Fibroblast of the aortic adventitia (primary cell): ENCODE measurements at regions not wholly inside any gene's neighbourhood (a gene's known extent, or its start where the extent isn't known, plus 50 kb on each side); places are given as distances from the start of the nearest gene placed in this dataset.

Experiments
- DNase-seq: peaks from one replicate; pipeline ENCODE4 v3.0.0-alpha.2; 2010; ENCODE audit warnings: low read depth
- H3K4me3 ChIP-seq: 2 replicates; pipeline ENCODE4 v1.5.1; 2011; ENCODE audit warnings: low read depth, mild to moderate bottlenecking, control low read depth, low read length, moderate library complexity
- TF ChIP-seq, protein P1 (sequence below): IDR thresholded peaks from 2 replicates; pipeline ENCODE4 v1.5.1; 2011; ENCODE audit warnings: mild to moderate bottlenecking, low read length, control low read depth, inconsistent platforms; ENCODE audit not compliant: insufficient read depth

DNA sequence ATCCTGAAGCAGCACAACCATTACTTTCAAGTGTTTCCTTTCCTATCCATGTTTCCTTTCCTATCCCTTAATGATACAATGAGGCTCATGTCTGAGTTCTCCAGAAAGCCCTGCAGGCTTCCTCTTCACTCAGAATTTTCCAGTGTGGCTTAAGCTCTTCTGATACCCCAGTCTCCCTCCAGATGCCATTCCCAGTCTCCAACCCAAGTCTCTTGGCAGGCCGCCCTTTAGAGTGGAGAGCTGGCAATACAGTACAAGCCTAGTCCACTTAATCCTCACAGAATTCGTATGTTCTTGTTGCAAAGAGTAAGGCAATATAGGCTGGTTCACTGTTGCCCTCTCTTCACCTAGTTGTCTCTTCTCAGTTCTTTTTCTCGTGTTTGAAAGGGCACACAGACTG lies 503.9 kb upstream of the MDFIC2 start:
- TF ChIP-seq, protein P1, sequence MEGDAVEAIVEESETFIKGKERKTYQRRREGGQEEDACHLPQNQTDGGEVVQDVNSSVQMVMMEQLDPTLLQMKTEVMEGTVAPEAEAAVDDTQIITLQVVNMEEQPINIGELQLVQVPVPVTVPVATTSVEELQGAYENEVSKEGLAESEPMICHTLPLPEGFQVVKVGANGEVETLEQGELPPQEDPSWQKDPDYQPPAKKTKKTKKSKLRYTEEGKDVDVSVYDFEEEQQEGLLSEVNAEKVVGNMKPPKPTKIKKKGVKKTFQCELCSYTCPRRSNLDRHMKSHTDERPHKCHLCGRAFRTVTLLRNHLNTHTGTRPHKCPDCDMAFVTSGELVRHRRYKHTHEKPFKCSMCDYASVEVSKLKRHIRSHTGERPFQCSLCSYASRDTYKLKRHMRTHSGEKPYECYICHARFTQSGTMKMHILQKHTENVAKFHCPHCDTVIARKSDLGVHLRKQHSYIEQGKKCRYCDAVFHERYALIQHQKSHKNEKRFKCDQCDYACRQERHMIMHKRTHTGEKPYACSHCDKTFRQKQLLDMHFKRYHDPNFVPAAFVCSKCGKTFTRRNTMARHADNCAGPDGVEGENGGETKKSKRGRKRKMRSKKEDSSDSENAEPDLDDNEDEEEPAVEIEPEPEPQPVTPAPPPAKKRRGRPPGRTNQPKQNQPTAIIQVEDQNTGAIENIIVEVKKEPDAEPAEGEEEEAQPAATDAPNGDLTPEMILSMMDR = no peak
- H3K4me3 ChIP-seq = no peak overlapping the region
- no peak for DNase-seq

GRCh38 chr3:70815817-70816216 lies 503.4 kb upstream of the MDFIC2 start:
- no peak overlapping the region for H3K4me3 ChIP-seq
- TF ChIP-seq, protein P1 = no peak
- DNase-seq = no peak

GRCh38 chr3:70813311-70813710 lies 500.9 kb upstream of the MDFIC2 start:
- TF ChIP-seq, protein P1 = no peak
- peak; percentile 26 for DNase-seq
- H3K4me3 ChIP-seq = no peak overlapping the region

GRCh38 chr3:70811880-70812279 lies 499.4 kb upstream of the MDFIC2 start:
- peak; percentile 84 for DNase-seq
- TF ChIP-seq, protein P1 = no peak
- no peak overlapping the region for H3K4me3 ChIP-seq

- DNase-seq = no peak
- H3K4me3 ChIP-seq = no peak overlapping the region
- TF ChIP-seq, protein P1 = no peak
Observed at GRCh38 chr3:70808881-70809280, 496.4 kb upstream of the MDFIC2 start.

DNA sequence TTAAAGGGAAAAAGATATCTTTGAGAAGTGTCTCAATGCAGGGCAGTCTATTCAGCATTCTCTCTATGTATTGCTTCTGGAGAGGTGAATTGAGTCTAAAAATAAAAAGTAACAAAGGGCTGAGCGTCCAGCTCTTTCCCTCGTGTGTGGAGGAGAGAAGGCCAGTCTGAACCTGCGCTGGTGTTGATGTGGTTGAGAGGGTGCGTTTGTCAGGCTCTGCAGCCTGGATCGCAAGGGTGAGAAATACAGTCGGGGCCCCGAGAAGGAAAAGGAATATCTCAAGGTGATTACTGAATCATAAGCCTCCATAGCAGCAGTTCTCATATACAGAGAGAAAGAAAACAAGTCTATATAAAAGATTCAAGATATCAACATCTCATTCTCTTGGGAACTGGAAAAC lies 494.1 kb upstream of the MDFIC2 start:
- no peak overlapping the region for H3K4me3 ChIP-seq
- TF ChIP-seq, protein P1 = no peak
- no peak for DNase-seq

DNA sequence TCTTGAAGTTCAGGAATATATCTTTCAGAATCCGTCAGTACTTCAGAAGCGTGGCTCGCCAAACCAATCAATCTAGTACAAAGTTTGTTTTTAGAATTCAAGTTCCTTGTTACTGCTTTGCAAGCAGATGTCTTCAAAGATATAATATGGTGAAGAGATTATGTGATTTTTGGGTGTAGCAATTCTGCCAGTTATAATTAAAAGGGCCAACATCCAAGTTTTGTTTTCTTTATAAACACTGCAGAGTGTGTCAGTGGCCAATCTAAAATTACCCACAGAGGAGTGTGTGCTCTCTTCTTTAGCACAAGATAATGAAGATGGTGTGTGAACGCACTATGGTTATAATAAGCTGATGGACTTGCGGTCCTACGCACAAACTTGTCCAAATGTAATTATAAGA lies 493.6 kb upstream of the MDFIC2 start:
- no peak overlapping the region for H3K4me3 ChIP-seq
- no peak for DNase-seq
- TF ChIP-seq, protein P1 = no peak
